ENCODE measurements at regions not wholly inside any gene's neighbourhood (a gene's known extent, or its start where the extent isn't known, plus 50 kb on each side); places are given as distances from the start of the nearest gene placed in this dataset.
A peak's percentile ranks its signal among the peaks of the same experiment; 100 is the strongest.

- WGBS (ENCODE audit: extremely low coverage, insufficient coverage, low lambda C conversion rate) = no CpG with 5 or more reads among the region's 3 CpGs
- Histone ChIP-seq H3K4me1 (ENCODE audit: control insufficient read depth, low read depth, low read length) (no peaks in the 10 kb centered on the region), H3K4ac (ENCODE audit: low read depth, low read length) (no peak overlapping the region), H3K9ac (ENCODE audit: low read length) (no peak overlapping the region), H3K56ac (ENCODE audit: low read length) (peak overlapping the region; percentile 22), H3K18ac (ENCODE audit: low read length) (peak overlapping the region; percentile 64), H3K79me1 (ENCODE audit: low read length) (no peaks in the 10 kb centered on the region), H2BK5ac (ENCODE audit: low read length) (no peak overlapping the region), H2BK15ac (replicated peaks; ENCODE audit: low read depth) (peak overlapping the region; percentile 88), H2AK5ac (ENCODE audit: low read length) (no peak overlapping the region), H4K5ac (ENCODE audit: low read length) (no peak overlapping the region), H3K4me3 (ENCODE audit: low read length) (no peak overlapping the region), H3K27ac (ENCODE audit: low read depth, low read length) (no peak overlapping the region), H4K8ac (ENCODE audit: low read depth, low read length) (no peak overlapping the region), H3K23ac (ENCODE audit: low read length) (no peak overlapping the region), H2BK120ac (ENCODE audit: low read depth, low read length) (no peak overlapping the region), H3K79me2 (ENCODE audit: control insufficient read depth, insufficient read depth, low read length) (no peaks in the 10 kb centered on the region), H3K4me2 (ENCODE audit: low read length) (no peak overlapping the region), H3K36me3 (ENCODE audit: control insufficient read depth, insufficient read depth, low read length) (no peaks in the 10 kb centered on the region), H3K27me3 (ENCODE audit: insufficient read depth, low read length, poor library complexity) (no peaks in the 10 kb centered on the region)
- peak; percentile 60 for DNase-seq
These were observed 96.2 kb upstream of the ARHGAP28 start for GRCh38 chr18:6633310-6633709.

DNA sequence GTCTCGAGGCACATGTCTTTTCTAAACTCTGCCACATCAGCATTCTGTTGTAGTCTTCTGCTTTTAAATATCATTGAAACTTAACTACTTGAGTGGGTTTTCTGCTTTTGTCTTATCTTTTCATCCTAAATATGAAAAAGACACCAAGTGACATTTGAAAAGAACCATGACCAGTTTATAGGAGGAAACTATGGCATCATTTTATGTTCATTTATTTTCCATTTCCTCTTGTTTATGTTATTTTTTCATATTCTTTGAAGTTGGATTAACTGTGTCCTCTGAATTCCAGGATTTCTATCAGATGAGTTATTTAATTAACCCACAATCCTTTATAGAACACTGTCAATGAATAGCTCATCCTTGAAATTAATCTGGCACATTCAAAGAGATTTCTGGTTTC lies 93.4 kb upstream of the ARHGAP28 start:
- Histone ChIP-seq H4K8ac (ENCODE audit: low read depth, low read length) (no peak overlapping the region), H3K36me3 (ENCODE audit: control insufficient read depth, insufficient read depth, low read length) (no peaks in the 10 kb centered on the region), H3K4ac (ENCODE audit: low read depth, low read length) (no peak overlapping the region), H3K4me1 (ENCODE audit: control insufficient read depth, low read depth, low read length) (no peaks in the 10 kb centered on the region), H2BK15ac (replicated peaks; ENCODE audit: low read depth) (no peak overlapping the region), H4K5ac (ENCODE audit: low read length) (no peak overlapping the region), H2BK5ac (ENCODE audit: low read length) (no peak overlapping the region), H3K79me2 (ENCODE audit: control insufficient read depth, insufficient read depth, low read length) (no peaks in the 10 kb centered on the region), H3K79me1 (ENCODE audit: low read length) (no peaks in the 10 kb centered on the region), H3K27me3 (ENCODE audit: insufficient read depth, low read length, poor library complexity) (no peaks in the 10 kb centered on the region), H2BK120ac (ENCODE audit: low read depth, low read length) (no peak overlapping the region), H3K18ac (ENCODE audit: low read length) (no peak overlapping the region), H3K23ac (ENCODE audit: low read length) (no peak overlapping the region), H3K56ac (ENCODE audit: low read length) (no peak overlapping the region), H3K4me2 (ENCODE audit: low read length) (no peak overlapping the region), H2AK5ac (ENCODE audit: low read length) (no peak overlapping the region), H3K9ac (ENCODE audit: low read length) (no peak overlapping the region), H3K4me3 (ENCODE audit: low read length) (no peak overlapping the region), H3K27ac (ENCODE audit: low read depth, low read length) (no peak overlapping the region)
- WGBS (ENCODE audit: extremely low coverage, insufficient coverage, low lambda C conversion rate) = no CpG with 5 or more reads among the region's 1 CpG
- DNase-seq = no peak

DNA sequence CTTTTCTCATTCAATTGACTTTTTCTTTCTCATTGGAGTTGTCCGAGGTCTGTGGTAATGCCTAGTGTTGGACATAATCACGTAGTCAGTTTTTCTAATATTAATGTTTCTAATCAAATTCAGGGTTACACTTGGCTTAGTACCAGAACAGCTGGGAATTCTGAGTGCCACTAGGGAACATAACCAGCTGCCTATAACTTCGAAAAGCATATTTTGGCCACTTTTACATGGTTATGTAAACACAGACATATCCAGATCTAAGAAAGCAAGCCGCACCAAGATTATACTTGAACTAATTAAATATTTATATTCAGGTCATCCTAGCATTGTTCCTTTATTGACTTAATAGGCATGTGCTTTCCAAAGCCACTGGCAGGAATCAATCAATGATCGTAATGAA lies 91.1 kb upstream of the ARHGAP28 start:
- Histone ChIP-seq H3K27me3 (ENCODE audit: insufficient read depth, low read length, poor library complexity) (no peaks in the 10 kb centered on the region), H3K79me1 (ENCODE audit: low read length) (no peaks in the 10 kb centered on the region), H2BK5ac (ENCODE audit: low read length) (no peak overlapping the region), H2BK15ac (replicated peaks; ENCODE audit: low read depth) (no peak overlapping the region), H2AK5ac (ENCODE audit: low read length) (no peak overlapping the region), H3K4me1 (ENCODE audit: control insufficient read depth, low read depth, low read length) (no peaks in the 10 kb centered on the region), H3K9ac (ENCODE audit: low read length) (no peak overlapping the region), H4K5ac (ENCODE audit: low read length) (no peak overlapping the region), H3K56ac (ENCODE audit: low read length) (no peak overlapping the region), H3K23ac (ENCODE audit: low read length) (no peak overlapping the region), H3K27ac (ENCODE audit: low read depth, low read length) (no peak overlapping the region), H3K18ac (ENCODE audit: low read length) (no peak overlapping the region), H2BK120ac (ENCODE audit: low read depth, low read length) (no peak overlapping the region), H3K4ac (ENCODE audit: low read depth, low read length) (no peak overlapping the region), H3K4me2 (ENCODE audit: low read length) (no peak overlapping the region), H3K4me3 (ENCODE audit: low read length) (no peak overlapping the region), H3K36me3 (ENCODE audit: control insufficient read depth, insufficient read depth, low read length) (no peaks in the 10 kb centered on the region), H4K8ac (ENCODE audit: low read depth, low read length) (no peak overlapping the region), H3K79me2 (ENCODE audit: control insufficient read depth, insufficient read depth, low read length) (no peaks in the 10 kb centered on the region)
- no CpG with 5 or more reads among the region's 5 CpGs for WGBS (ENCODE audit: extremely low coverage, insufficient coverage, low lambda C conversion rate)
- DNase-seq = no peak

GRCh38 chr18:6639305-6639704 lies 90.2 kb upstream of the ARHGAP28 start:
- Histone ChIP-seq H3K4me1 (ENCODE audit: control insufficient read depth, low read depth, low read length) (no peaks in the 10 kb centered on the region), H3K4ac (ENCODE audit: low read depth, low read length) (no peak overlapping the region), H3K56ac (ENCODE audit: low read length) (no peak overlapping the region), H3K4me3 (ENCODE audit: low read length) (no peak overlapping the region), H2AK5ac (ENCODE audit: low read length) (no peak overlapping the region), H2BK120ac (ENCODE audit: low read depth, low read length) (no peak overlapping the region), H3K4me2 (ENCODE audit: low read length) (no peak overlapping the region), H4K5ac (ENCODE audit: low read length) (no peak overlapping the region), H2BK15ac (replicated peaks; ENCODE audit: low read depth) (no peak overlapping the region), H3K79me2 (ENCODE audit: control insufficient read depth, insufficient read depth, low read length) (no peaks in the 10 kb centered on the region), H3K27ac (ENCODE audit: low read depth, low read length) (no peak overlapping the region), H3K9ac (ENCODE audit: low read length) (no peak overlapping the region), H3K79me1 (ENCODE audit: low read length) (no peaks in the 10 kb centered on the region), H4K8ac (ENCODE audit: low read depth, low read length) (no peak overlapping the region), H3K36me3 (ENCODE audit: control insufficient read depth, insufficient read depth, low read length) (no peaks in the 10 kb centered on the region), H2BK5ac (ENCODE audit: low read length) (no peak overlapping the region), H3K27me3 (ENCODE audit: insufficient read depth, low read length, poor library complexity) (no peaks in the 10 kb centered on the region), H3K23ac (ENCODE audit: low read length) (no peak overlapping the region), H3K18ac (ENCODE audit: low read length) (no peak overlapping the region)
- no CpG with 5 or more reads among the region's 4 CpGs for WGBS (ENCODE audit: extremely low coverage, insufficient coverage, low lambda C conversion rate)
- no peak for DNase-seq

- H3K4me1 ChIP-seq (ENCODE audit: control insufficient read depth, low read depth, low read length) = peaks cover 2% of the 10 kb centered on the region
- H3K27ac ChIP-seq (ENCODE audit: low read depth, low read length) = no peak overlapping the region
- no peak overlapping the region for H2BK5ac ChIP-seq (ENCODE audit: low read length)
- H3K18ac ChIP-seq (ENCODE audit: low read length) = no peak overlapping the region
- no peaks in the 10 kb centered on the region for H3K27me3 ChIP-seq (ENCODE audit: insufficient read depth, low read length, poor library complexity)
- peak overlapping the region; percentile 42 for H3K4ac ChIP-seq (ENCODE audit: low read depth, low read length)
- H2AK5ac ChIP-seq (ENCODE audit: low read length) = no peak overlapping the region
- peak; percentile 57 for DNase-seq
- H3K56ac ChIP-seq (ENCODE audit: low read length) = no peak overlapping the region
- H4K8ac ChIP-seq (ENCODE audit: low read depth, low read length) = no peak overlapping the region
- no peak overlapping the region for H3K4me3 ChIP-seq (ENCODE audit: low read length)
- no peak overlapping the region for H3K9ac ChIP-seq (ENCODE audit: low read length)
- no peak overlapping the region for H4K5ac ChIP-seq (ENCODE audit: low read length)
- H2BK15ac ChIP-seq (replicated peaks; ENCODE audit: low read depth) = no peak overlapping the region
- H3K36me3 ChIP-seq (ENCODE audit: control insufficient read depth, insufficient read depth, low read length) = no peaks in the 10 kb centered on the region
- WGBS (ENCODE audit: extremely low coverage, insufficient coverage, low lambda C conversion rate) = no CpG with 5 or more reads among the region's 10 CpGs
- H3K79me1 ChIP-seq (ENCODE audit: low read length) = no peaks in the 10 kb centered on the region
- no peak overlapping the region for H3K23ac ChIP-seq (ENCODE audit: low read length)
- H2BK120ac ChIP-seq (ENCODE audit: low read depth, low read length) = no peak overlapping the region
- H3K79me2 ChIP-seq (ENCODE audit: control insufficient read depth, insufficient read depth, low read length) = no peaks in the 10 kb centered on the region
- no peak overlapping the region for H3K4me2 ChIP-seq (ENCODE audit: low read length)
These were observed 84.5 kb upstream of the ARHGAP28 start for GRCh38 chr18:6644836-6645627.

DNA sequence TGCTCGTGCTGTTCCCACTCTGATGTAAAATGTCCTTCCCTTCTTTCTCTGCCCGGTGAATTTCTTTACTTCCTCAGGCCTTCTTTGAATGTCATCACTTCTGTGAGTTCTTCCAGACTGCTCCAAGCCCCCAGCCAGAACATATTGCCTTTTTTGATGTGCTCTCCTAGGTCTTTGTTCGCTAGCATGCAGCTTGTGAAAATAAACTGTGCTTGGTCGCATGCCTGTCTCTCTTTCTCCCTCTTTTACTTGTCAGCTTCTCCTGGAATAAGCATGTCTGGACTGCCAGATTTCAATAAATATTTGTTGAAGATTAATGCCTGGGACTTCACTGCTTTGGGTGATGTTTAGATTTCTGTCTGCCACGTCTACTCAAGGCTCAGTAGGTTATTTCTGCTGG lies 82.7 kb upstream of the ARHGAP28 start:
- H2BK15ac ChIP-seq (replicated peaks; ENCODE audit: low read depth) = no peak overlapping the region
- H3K4ac ChIP-seq (ENCODE audit: low read depth, low read length) = no peak overlapping the region
- no peak overlapping the region for H3K4me2 ChIP-seq (ENCODE audit: low read length)
- DNase-seq = peak; percentile 36
- H4K5ac ChIP-seq (ENCODE audit: low read length) = no peak overlapping the region
- no peak overlapping the region for H3K27ac ChIP-seq (ENCODE audit: low read depth, low read length)
- no peaks in the 10 kb centered on the region for H3K79me2 ChIP-seq (ENCODE audit: control insufficient read depth, insufficient read depth, low read length)
- H2BK120ac ChIP-seq (ENCODE audit: low read depth, low read length) = peak overlapping the region; percentile 23
- no peaks in the 10 kb centered on the region for H3K36me3 ChIP-seq (ENCODE audit: control insufficient read depth, insufficient read depth, low read length)
- H3K79me1 ChIP-seq (ENCODE audit: low read length) = no peaks in the 10 kb centered on the region
- H3K4me3 ChIP-seq (ENCODE audit: low read length) = no peak overlapping the region
- peak overlapping the region; percentile 78 for H3K18ac ChIP-seq (ENCODE audit: low read length)
- no peak overlapping the region for H3K9ac ChIP-seq (ENCODE audit: low read length)
- H4K8ac ChIP-seq (ENCODE audit: low read depth, low read length) = no peak overlapping the region
- H2AK5ac ChIP-seq (ENCODE audit: low read length) = no peak overlapping the region
- no CpG with 5 or more reads among the region's 5 CpGs for WGBS (ENCODE audit: extremely low coverage, insufficient coverage, low lambda C conversion rate)
- H3K23ac ChIP-seq (ENCODE audit: low read length) = no peak overlapping the region
- no peak overlapping the region for H2BK5ac ChIP-seq (ENCODE audit: low read length)
- no peaks in the 10 kb centered on the region for H3K27me3 ChIP-seq (ENCODE audit: insufficient read depth, low read length, poor library complexity)
- peak overlapping the region; percentile 46 for H3K56ac ChIP-seq (ENCODE audit: low read length)
- peaks cover 2% of the 10 kb centered on the region for H3K4me1 ChIP-seq (ENCODE audit: control insufficient read depth, low read depth, low read length)
